ENCODE measurements at regions not wholly inside any gene's neighbourhood (a gene's known extent, or its start where the extent isn't known, plus 50 kb on each side); places are given as distances from the start of the nearest gene placed in this dataset.

DNA sequence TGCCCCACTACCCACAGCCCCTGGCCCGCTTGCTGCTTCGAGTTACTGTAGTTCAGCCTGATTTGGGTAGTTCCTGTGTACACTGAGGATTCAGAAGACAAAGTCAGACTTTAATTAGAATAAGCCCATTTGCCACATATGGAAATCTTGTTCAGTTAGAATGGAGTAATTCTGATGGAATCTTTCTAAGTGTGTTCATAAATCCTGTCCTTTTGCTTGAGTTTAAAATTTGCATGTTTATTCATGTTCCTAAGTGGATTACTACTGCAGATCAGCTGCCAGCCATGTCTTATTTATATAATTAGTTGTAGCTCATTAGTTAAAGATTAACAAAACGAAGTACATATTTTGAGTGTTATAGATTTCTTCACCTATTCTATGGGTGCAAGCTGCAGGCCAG is 504.5 kb downstream of the PCNX1 start:
- no peak for TF ChIP-seq CTCF (IDR thresholded peaks at IDR 0.05)
- TF ChIP-seq POLR2A (IDR thresholded peaks at IDR 0.05), result no peak
- no peak for TF ChIP-seq EP300 (IDR thresholded peaks at IDR 0.05)

All from sigmoid colon (tissue), 4 donors.